ENCODE measurements at regions not wholly inside any gene's neighbourhood (a gene's known extent, or its start where the extent isn't known, plus 50 kb on each side); places are given as distances from the start of the nearest gene placed in this dataset.

- CTCF ChIA-PET, result no interaction called here
Observed at GRCh38 chr6:148081076-148081475, 261.6 kb upstream of the SASH1 start.

DNA sequence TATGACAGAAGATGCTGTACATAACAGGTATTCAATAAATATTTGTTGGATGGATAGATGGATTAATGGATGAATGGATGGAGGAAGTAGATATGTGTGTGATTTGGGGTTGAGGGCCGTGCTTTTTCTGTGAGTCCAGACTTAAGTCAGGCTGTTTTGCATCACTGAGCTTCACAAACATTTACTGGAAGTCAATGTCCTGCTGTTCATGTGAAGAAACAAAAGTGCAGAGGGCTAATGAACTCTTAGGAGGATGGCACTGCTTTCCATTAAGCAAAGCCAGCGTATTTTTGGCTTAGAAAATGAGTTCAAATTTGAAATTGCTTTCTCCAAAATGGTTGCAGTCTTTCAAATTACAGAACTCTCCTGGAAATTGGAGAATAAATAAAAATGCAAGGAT lies 260.6 kb upstream of the SASH1 start:
- RAD21 ChIA-PET (ENCODE audit: low non-redundant PET in 1 of 2, low total read pairs in 2 of 2, uncharacterized antibody in 2 of 2, unreplicated experiment in 2 of 2), result no interaction called here
- no TSS peak for BruUV-seq (replicated peaks)
- H3K27me3 ChIP-seq (ENCODE audit: insufficient read depth, low read length), result no peaks in the 10 kb centered on the region
- H3K4me1 ChIP-seq (ENCODE audit: control insufficient read depth in 1 of 2, insufficient read depth in 2 of 2, low read length in 2 of 2), result no peaks in the 10 kb centered on the region
- no peaks in the 10 kb centered on the region for H3K9me3 ChIP-seq (ENCODE audit: control insufficient read depth in 1 of 2, insufficient read depth in 1 of 2, low read depth in 1 of 2, low read length in 2 of 2)
- no peak overlapping the region for H2AFZ ChIP-seq (ENCODE audit: low read depth, low read length, poor library complexity, severe bottlenecking)
- DNase-seq (ENCODE audit: low read depth, low spot score) (no peak), ATAC-seq (no peak)
- H3K9ac ChIP-seq (ENCODE audit: low read length), result no peak overlapping the region
- H3K4me3 ChIP-seq (replicated peaks in 1 of 2; ENCODE audit: low read depth in 1 of 2, low read length in 2 of 2), result no peak overlapping the region
- POLR2A ChIA-PET, result no interaction called here
- no peak overlapping the region for H3K27ac ChIP-seq (ENCODE audit: low read depth, low read length)
- CTCF ChIA-PET, result no interaction called here
- no peaks in the 10 kb centered on the region for H3K79me2 ChIP-seq (ENCODE audit: insufficient read depth, low read length)
- H3K4me2 ChIP-seq (ENCODE audit: low read length), result no peak overlapping the region
- intact Hi-C loops (cut with micrococcal nuclease), result no loop called here
- no peaks in the 10 kb centered on the region for H3K9me2 ChIP-seq (ENCODE audit: insufficient read depth)
- H3K36me3 ChIP-seq (ENCODE audit: control insufficient read depth in 1 of 2, insufficient read depth in 2 of 2, low read length in 2 of 2), result no peaks in the 10 kb centered on the region
- no peaks in the 10 kb centered on the region for H4K20me1 ChIP-seq (ENCODE audit: insufficient read depth)
- TF ChIP-seq ATF3 (IDR thresholded peaks at IDR 0.05) (no peak), RAD21 (IDR thresholded peaks at IDR 0.05; ENCODE audit: low read depth) (no peak), EZH2 (IDR thresholded peaks at IDR 0.05) (no peak), FOSL1 (IDR thresholded peaks at IDR 0.05; ENCODE audit: low read depth) (no peak), EZH2phosphoT487 (IDR thresholded peaks at IDR 0.05; ENCODE audit: borderline replicate concordance) (no peak), TCF7L2 (IDR thresholded peaks at IDR 0.05; ENCODE audit: borderline replicate concordance, extremely low read depth, insufficient read depth, insufficient read length) (no peak), EGR1 (IDR thresholded peaks at IDR 0.05; ENCODE audit: low read depth) (no peak), SP1 (IDR thresholded peaks at IDR 0.05; ENCODE audit: low read depth) (no peak), ELF1 (IDR thresholded peaks at IDR 0.05; ENCODE audit: borderline replicate concordance, low read depth) (no peak), YY1 (IDR thresholded peaks at IDR 0.05; ENCODE audit: extremely low read depth, insufficient replicate concordance, low read depth, low read length) (no peak), REST (IDR thresholded peaks at IDR 0.05; ENCODE audit: low read depth) (no peak), ZNF274 (IDR thresholded peaks at IDR 0.05; ENCODE audit: low read depth, low read length) (no peak), JUND (IDR thresholded peaks at IDR 0.05) (no peak)
- TF ChIP-seq, protein P1, sequence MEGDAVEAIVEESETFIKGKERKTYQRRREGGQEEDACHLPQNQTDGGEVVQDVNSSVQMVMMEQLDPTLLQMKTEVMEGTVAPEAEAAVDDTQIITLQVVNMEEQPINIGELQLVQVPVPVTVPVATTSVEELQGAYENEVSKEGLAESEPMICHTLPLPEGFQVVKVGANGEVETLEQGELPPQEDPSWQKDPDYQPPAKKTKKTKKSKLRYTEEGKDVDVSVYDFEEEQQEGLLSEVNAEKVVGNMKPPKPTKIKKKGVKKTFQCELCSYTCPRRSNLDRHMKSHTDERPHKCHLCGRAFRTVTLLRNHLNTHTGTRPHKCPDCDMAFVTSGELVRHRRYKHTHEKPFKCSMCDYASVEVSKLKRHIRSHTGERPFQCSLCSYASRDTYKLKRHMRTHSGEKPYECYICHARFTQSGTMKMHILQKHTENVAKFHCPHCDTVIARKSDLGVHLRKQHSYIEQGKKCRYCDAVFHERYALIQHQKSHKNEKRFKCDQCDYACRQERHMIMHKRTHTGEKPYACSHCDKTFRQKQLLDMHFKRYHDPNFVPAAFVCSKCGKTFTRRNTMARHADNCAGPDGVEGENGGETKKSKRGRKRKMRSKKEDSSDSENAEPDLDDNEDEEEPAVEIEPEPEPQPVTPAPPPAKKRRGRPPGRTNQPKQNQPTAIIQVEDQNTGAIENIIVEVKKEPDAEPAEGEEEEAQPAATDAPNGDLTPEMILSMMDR (IDR thresholded peaks at IDR 0.05 in 2 of 3, conservative IDR thresholded peaks at IDR 0.05 in 1 of 3; ENCODE audit: borderline replicate concordance in 1 of 3, insufficient read depth in 1 of 3, low read depth in 2 of 3, low read length in 2 of 3), result no peak

More at GRCh38 chr6:148081076-148081475, 261.6 kb upstream of the SASH1 start:
- Histone ChIP-seq H3K27ac (ENCODE audit: low read depth, low read length) (no peak overlapping the region), H3K4me1 (ENCODE audit: control insufficient read depth in 1 of 2, insufficient read depth in 2 of 2, low read length in 2 of 2) (no peaks in the 10 kb centered on the region), H3K4me3 (replicated peaks in 1 of 2; ENCODE audit: low read depth in 1 of 2, low read length in 2 of 2) (no peak overlapping the region), H3K27me3 (ENCODE audit: insufficient read depth, low read length) (no peaks in the 10 kb centered on the region), H3K36me3 (ENCODE audit: control insufficient read depth in 1 of 2, insufficient read depth in 2 of 2, low read length in 2 of 2) (no peaks in the 10 kb centered on the region), H4K20me1 (ENCODE audit: insufficient read depth) (no peaks in the 10 kb centered on the region), H3K4me2 (ENCODE audit: low read length) (no peak overlapping the region), H2AFZ (ENCODE audit: low read depth, low read length, poor library complexity, severe bottlenecking) (no peak overlapping the region), H3K79me2 (ENCODE audit: insufficient read depth, low read length) (no peaks in the 10 kb centered on the region), H3K9ac (ENCODE audit: low read length) (no peak overlapping the region), H3K9me2 (ENCODE audit: insufficient read depth) (no peaks in the 10 kb centered on the region), H3K9me3 (ENCODE audit: control insufficient read depth in 1 of 2, insufficient read depth in 1 of 2, low read depth in 1 of 2, low read length in 2 of 2) (no peaks in the 10 kb centered on the region)
- DNase-seq (ENCODE audit: low read depth, low spot score) (no peak), ATAC-seq (no peak)
- TF ChIP-seq RAD21 (IDR thresholded peaks at IDR 0.05; ENCODE audit: low read depth) (no peak), EGR1 (IDR thresholded peaks at IDR 0.05; ENCODE audit: low read depth) (no peak), POLR2AphosphoS5 (IDR thresholded peaks at IDR 0.05; ENCODE audit: low read depth, low read length) (no peak), ZNF274 (IDR thresholded peaks at IDR 0.05; ENCODE audit: low read depth, low read length) (no peak), TCF7L2 (IDR thresholded peaks at IDR 0.05; ENCODE audit: borderline replicate concordance, extremely low read depth, insufficient read depth, insufficient read length) (no peak)
- POLR2A ChIA-PET, result no interaction called here
- RAD21 ChIA-PET (ENCODE audit: low non-redundant PET in 1 of 2, low total read pairs in 2 of 2, uncharacterized antibody in 2 of 2, unreplicated experiment in 2 of 2), result no interaction called here
- BruUV-seq (replicated peaks), result no TSS peak
- intact Hi-C loops (cut with micrococcal nuclease), result no loop called here
